ENCODE measurements at regions not wholly inside any gene's neighbourhood (a gene's known extent, or its start where the extent isn't known, plus 50 kb on each side); places are given as distances from the start of the nearest gene placed in this dataset.

DNA sequence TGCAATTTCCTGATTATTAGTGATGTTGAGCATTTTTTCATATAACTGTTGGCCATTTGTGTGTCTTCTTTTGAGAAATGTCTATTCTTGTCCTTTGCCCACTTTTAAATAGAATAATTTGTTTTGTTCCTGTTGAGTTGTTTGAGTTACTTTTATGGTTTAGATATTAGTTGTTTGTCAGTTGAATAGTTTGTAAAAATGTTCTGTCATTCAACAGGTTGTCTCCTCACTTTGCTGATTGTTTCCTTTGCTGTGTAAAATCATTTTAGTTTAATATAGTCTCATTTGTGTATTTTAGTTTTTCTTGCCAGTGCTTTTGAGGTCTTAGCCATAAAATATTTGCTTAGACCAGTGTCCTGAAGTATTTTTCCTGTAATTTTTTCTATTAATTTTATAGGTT lies 181.8 kb upstream of the GLRA2 start:
- Histone ChIP-seq H3K14ac (ENCODE audit: insufficient read depth, low read length) (no peak overlapping the region), H3K79me1 (ENCODE audit: insufficient read depth, low read depth, low read length, poor library complexity, severe bottlenecking) (no peaks in the 10 kb centered on the region), H4K5ac (ENCODE audit: insufficient read length, low read depth, low read length) (no peak overlapping the region), H4K8ac (replicated peaks; ENCODE audit: insufficient read length, low read depth, low read length) (no peak overlapping the region), H2BK12ac (ENCODE audit: insufficient read length, low read depth, low read length) (no peak overlapping the region), H3K23ac (ENCODE audit: insufficient read length, low read depth, low read length) (no peak overlapping the region), H3K23me2 (ENCODE audit: insufficient read length, low read depth, low read length, poor library complexity, severe bottlenecking) (no peaks in the 10 kb centered on the region), H3K9me3 (ENCODE audit: control insufficient read depth, low read depth, low read length) (no peaks in the 10 kb centered on the region), H2BK5ac (ENCODE audit: insufficient read length, low read length) (no peak overlapping the region), H2BK20ac (ENCODE audit: low read depth, low read length, poor library complexity, severe bottlenecking) (no peak overlapping the region), H3K79me2 (ENCODE audit: insufficient read depth, low read length) (no peaks in the 10 kb centered on the region), H3K56ac (ENCODE audit: insufficient read length, low read depth, low read length) (no peak overlapping the region), H3T11ph (ENCODE audit: low read length) (no peak overlapping the region), H3K18ac (ENCODE audit: insufficient read length, low read depth, low read length) (no peak overlapping the region), H3K9ac (ENCODE audit: extremely low read depth, insufficient read length, low read length) (no peak overlapping the region), H4K20me1 (ENCODE audit: control insufficient read depth, insufficient read depth, insufficient read length) (no peaks in the 10 kb centered on the region), H3K4ac (ENCODE audit: low read depth, low read length) (no peak overlapping the region), H2AK5ac (ENCODE audit: insufficient read length, low read length) (no peak overlapping the region), H2AFZ (ENCODE audit: low read length) (no peak overlapping the region), H3K27ac (ENCODE audit: insufficient read length, low read depth, low read length) (no peak overlapping the region), H3K4me1 (ENCODE audit: insufficient read depth, low read length) (peaks cover 4% of the 10 kb centered on the region; the same call in 1 of the 2 replicates), H3K27me3 (ENCODE audit: insufficient read depth, low read length) (no peaks in the 10 kb centered on the region), H2BK120ac (ENCODE audit: low read depth, low read length, poor library complexity, severe bottlenecking) (no peak overlapping the region), H3K4me2 (ENCODE audit: insufficient read depth, insufficient read length, low read length) (no peak overlapping the region), H4K91ac (ENCODE audit: insufficient read length, low read depth, low read length) (no peak overlapping the region), H2BK15ac (ENCODE audit: low read depth, low read length) (no peak overlapping the region)
- H3K36me3 Mint-ChIP-seq (ENCODE audit: insufficient read depth in 1 of 3, low read depth in 3 of 3): peaks cover 9 to 17% (median 10%) of the 10 kb centered on the region in 3 experiments
- no peak for DNase-seq
- no peak overlapping the region for H3K27ac Mint-ChIP-seq
- H3K27me3 Mint-ChIP-seq (ENCODE audit: low read depth): no peaks in the 10 kb centered on the region; the same call in 1 of the 2 replicates
- peaks cover 12 to 14% of the 10 kb centered on the region in 2 experiments for H3K4me1 Mint-ChIP-seq
- H3K9me3 Mint-ChIP-seq: peaks cover 78% of the 10 kb centered on the region in 2 experiments
- no peak for TF ChIP-seq CTCF (conservative IDR thresholded peaks at IDR 0.05)
- H3K4me3 Mint-ChIP-seq: no peak overlapping the region
